ENCODE measurements at regions not wholly inside any gene's neighbourhood (a gene's known extent, or its start where the extent isn't known, plus 50 kb on each side); places are given as distances from the start of the nearest gene placed in this dataset.
A peak's percentile ranks its signal among the peaks of the same experiment; 100 is the strongest.

GRCh38 chr2:63740020-63740419, 101.7 kb upstream of the UGP2 start:
- TF ChIP-seq TFCP2L1 (CRISPR knock-in tag; IDR thresholded peaks at IDR 0.05) (no peak), USF2 (IDR thresholded peaks at IDR 0.05) (no peak), REST (IDR thresholded peaks at IDR 0.05) (no peak), CTCF (IDR thresholded peaks at IDR 0.05) (no peak), CEBPB (IDR thresholded peaks at IDR 0.05) (no peak), MYC (IDR thresholded peaks at IDR 0.05; ENCODE audit: borderline replicate concordance, low read length) (no peak), ESRRA (IDR thresholded peaks at IDR 0.05; ENCODE audit: borderline replicate concordance, low read length) (no peak), RAD21 (conservative IDR thresholded peaks at IDR 0.05 in 1 of 2, IDR thresholded peaks at IDR 0.05 in 1 of 2) (no peak), FOSL2 (IDR thresholded peaks at IDR 0.05) (no peak), FOSL2 (CRISPR knock-in tag; IDR thresholded peaks at IDR 0.05) (no peak), NFE2L2 (conservative IDR thresholded peaks at IDR 0.05; ENCODE audit: low read length) (0 out of 2 replicates have a peak, but pooled peaks have one; percentile 6), POLR2A (IDR thresholded peaks at IDR 0.05; ENCODE audit: low read length) (no peak), ELK1 (IDR thresholded peaks at IDR 0.05; ENCODE audit: low read depth, low read length) (no peak)
